HEK293 (cell line): ENCODE measurements at regions not wholly inside any gene's neighbourhood (a gene's known extent, or its start where the extent isn't known, plus 50 kb on each side); places are given as distances from the start of the nearest gene placed in this dataset.

ENCODE experiments used
- ZNF76 ChIP-seq: fragments of 450-650 bp; formaldehyde crosslinking; IDR thresholded peaks from 2 replicates; pipeline ENCODE4; 2016; ENCODE audit warnings: low read depth, missing biosample characterization, missing genetic modification characterization, borderline replicate concordance
- TF ChIP-seq, protein P1 (sequence below): fragments of 450-650 bp; formaldehyde crosslinking; IDR thresholded peaks from 2 replicates; pipeline ENCODE4 v1.5.1; 2017; ENCODE audit warnings: missing biosample characterization, missing genetic modification characterization
- TF ChIP-seq, protein P2 (sequence below): fragments of 450-650 bp; formaldehyde crosslinking; IDR thresholded peaks from 2 replicates; pipeline ENCODE4 v1.5.1; 2016; ENCODE audit warnings: missing biosample characterization, missing genetic modification characterization
- TF ChIP-seq, protein P3 (sequence below): IDR thresholded peaks from 2 replicates; pipeline ENCODE4 v1.6.1; 2011; ENCODE audit warnings: mild to moderate bottlenecking, low read depth, low read length, borderline replicate concordance

- TF ChIP-seq, protein P1, sequence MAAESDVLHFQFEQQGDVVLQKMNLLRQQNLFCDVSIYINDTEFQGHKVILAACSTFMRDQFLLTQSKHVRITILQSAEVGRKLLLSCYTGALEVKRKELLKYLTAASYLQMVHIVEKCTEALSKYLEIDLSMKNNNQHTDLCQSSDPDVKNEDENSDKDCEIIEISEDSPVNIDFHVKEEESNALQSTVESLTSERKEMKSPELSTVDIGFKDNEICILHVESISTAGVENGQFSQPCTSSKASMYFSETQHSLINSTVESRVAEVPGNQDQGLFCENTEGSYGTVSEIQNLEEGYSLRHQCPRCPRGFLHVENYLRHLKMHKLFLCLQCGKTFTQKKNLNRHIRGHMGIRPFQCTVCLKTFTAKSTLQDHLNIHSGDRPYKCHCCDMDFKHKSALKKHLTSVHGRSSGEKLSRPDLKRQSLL (tag by site-specific recombination) = no peak
- TF ChIP-seq, protein P2, sequence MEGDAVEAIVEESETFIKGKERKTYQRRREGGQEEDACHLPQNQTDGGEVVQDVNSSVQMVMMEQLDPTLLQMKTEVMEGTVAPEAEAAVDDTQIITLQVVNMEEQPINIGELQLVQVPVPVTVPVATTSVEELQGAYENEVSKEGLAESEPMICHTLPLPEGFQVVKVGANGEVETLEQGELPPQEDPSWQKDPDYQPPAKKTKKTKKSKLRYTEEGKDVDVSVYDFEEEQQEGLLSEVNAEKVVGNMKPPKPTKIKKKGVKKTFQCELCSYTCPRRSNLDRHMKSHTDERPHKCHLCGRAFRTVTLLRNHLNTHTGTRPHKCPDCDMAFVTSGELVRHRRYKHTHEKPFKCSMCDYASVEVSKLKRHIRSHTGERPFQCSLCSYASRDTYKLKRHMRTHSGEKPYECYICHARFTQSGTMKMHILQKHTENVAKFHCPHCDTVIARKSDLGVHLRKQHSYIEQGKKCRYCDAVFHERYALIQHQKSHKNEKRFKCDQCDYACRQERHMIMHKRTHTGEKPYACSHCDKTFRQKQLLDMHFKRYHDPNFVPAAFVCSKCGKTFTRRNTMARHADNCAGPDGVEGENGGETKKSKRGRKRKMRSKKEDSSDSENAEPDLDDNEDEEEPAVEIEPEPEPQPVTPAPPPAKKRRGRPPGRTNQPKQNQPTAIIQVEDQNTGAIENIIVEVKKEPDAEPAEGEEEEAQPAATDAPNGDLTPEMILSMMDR (tag by site-specific recombination) = no peak
- no peak for TF ChIP-seq ZNF76
- TF ChIP-seq, protein P3, sequence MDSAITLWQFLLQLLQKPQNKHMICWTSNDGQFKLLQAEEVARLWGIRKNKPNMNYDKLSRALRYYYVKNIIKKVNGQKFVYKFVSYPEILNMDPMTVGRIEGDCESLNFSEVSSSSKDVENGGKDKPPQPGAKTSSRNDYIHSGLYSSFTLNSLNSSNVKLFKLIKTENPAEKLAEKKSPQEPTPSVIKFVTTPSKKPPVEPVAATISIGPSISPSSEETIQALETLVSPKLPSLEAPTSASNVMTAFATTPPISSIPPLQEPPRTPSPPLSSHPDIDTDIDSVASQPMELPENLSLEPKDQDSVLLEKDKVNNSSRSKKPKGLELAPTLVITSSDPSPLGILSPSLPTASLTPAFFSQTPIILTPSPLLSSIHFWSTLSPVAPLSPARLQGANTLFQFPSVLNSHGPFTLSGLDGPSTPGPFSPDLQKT = no peak
Measured at GRCh38 chr15:62799919-62800318, 242.6 kb upstream of the TPM1 start.
